Osteoblast (primary cell): ENCODE measurements at regions not wholly inside any gene's neighbourhood (a gene's known extent, or its start where the extent isn't known, plus 50 kb on each side); places are given as distances from the start of the nearest gene placed in this dataset.

ENCODE experiments used
- DNase-seq: peaks from one replicate; pipeline ENCODE4 v3.0.0; 2011; ENCODE audit warnings: low spot score, mixed read lengths; ENCODE audit not compliant: insufficient read length; ENCODE audit errors: missing footprints
- H2AFZ ChIP-seq: 2 replicates; pipeline ENCODE4 v1.6.0; 2011; ENCODE audit warnings: mild to moderate bottlenecking, low read length
- H3K27ac ChIP-seq: 2 replicates; pipeline ENCODE4 v1.5.1; 2011; ENCODE audit warnings: mild to moderate bottlenecking, low read depth, low read length, moderate library complexity
- H3K27me3 ChIP-seq: 2 replicates; pipeline ENCODE4 v1.6.0; 2012; ENCODE audit warnings: mild to moderate bottlenecking, control low read depth, inconsistent platforms, low read length, moderate library complexity; ENCODE audit not compliant: insufficient read depth
- H3K36me3 ChIP-seq: 2 replicates; pipeline ENCODE4 v1.5.1; 2011; ENCODE audit warnings: mild to moderate bottlenecking, low read length, control low read depth, moderate library complexity; ENCODE audit not compliant: insufficient read depth
- H3K4me1 ChIP-seq: 2 replicates; pipeline ENCODE4 v1.5.1; 2011; ENCODE audit warnings: mild to moderate bottlenecking, low read length, control low read depth, moderate library complexity; ENCODE audit not compliant: insufficient read depth
- H3K4me2 ChIP-seq: 2 replicates; pipeline ENCODE4 v1.6.0; 2011; ENCODE audit warnings: mild to moderate bottlenecking, low read length; ENCODE audit not compliant: insufficient read depth
- H3K4me3 ChIP-seq: fragments of 200-600 bp; sonication (generic); 3 replicates; pipeline ENCODE4 v1.5.1; 2012; ENCODE audit warnings: mild to moderate bottlenecking, low read length, inconsistent platforms; ENCODE audit not compliant: insufficient read depth
- H3K79me2 ChIP-seq: 2 replicates; pipeline ENCODE4 v1.6.0; 2012; ENCODE audit warnings: mild to moderate bottlenecking, low read length, control low read depth, inconsistent platforms; ENCODE audit not compliant: insufficient read depth
- H3K9me3 ChIP-seq: 2 replicates; pipeline ENCODE4 v1.5.1; 2011; ENCODE audit warnings: low read depth, low read length, control low read depth
- H4K20me1 ChIP-seq: 2 replicates; pipeline ENCODE4 v1.6.0; 2012; ENCODE audit warnings: mild to moderate bottlenecking, low read length, control low read depth; ENCODE audit not compliant: insufficient read depth
- CTCF ChIP-seq: IDR thresholded peaks from 2 replicates; pipeline ENCODE4 v1.5.1; 2011; ENCODE audit warnings: mild to moderate bottlenecking, low read depth, low read length, moderate library complexity; ENCODE audit errors: extremely low read depth

DNA sequence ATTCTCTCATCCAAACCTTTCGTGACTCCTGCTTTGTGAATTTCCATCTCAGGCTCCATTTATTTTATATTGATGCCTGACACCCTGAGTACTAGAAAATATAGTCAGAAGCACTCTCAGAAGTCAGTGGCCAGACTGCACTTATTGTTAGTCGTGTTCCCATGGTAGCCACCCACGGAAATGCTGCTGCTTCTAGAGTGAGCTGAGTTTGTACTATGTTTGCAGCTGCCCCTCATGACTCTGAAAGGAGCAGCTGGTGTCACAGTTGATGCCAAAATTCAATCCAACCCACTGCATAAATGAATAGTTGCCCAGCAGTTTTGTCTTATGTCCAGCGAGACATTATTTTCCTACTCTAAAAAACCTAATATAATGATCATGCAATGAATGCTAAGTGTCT is 265.2 kb upstream of the SPHKAP start:
- no peak for DNase-seq
- Histone ChIP-seq H3K79me2 (no peaks in the 10 kb centered on the region), H3K4me2 (no peak overlapping the region), H3K9me3 (no peaks in the 10 kb centered on the region), H3K4me1 (no peaks in the 10 kb centered on the region), H3K27me3 (no peaks in the 10 kb centered on the region), H3K36me3 (no peaks in the 10 kb centered on the region), H3K27ac (no peak overlapping the region), H2AFZ (no peak overlapping the region), H3K4me3 (no peak overlapping the region), H4K20me1 (no peaks in the 10 kb centered on the region)
- no peak for TF ChIP-seq CTCF

DNA sequence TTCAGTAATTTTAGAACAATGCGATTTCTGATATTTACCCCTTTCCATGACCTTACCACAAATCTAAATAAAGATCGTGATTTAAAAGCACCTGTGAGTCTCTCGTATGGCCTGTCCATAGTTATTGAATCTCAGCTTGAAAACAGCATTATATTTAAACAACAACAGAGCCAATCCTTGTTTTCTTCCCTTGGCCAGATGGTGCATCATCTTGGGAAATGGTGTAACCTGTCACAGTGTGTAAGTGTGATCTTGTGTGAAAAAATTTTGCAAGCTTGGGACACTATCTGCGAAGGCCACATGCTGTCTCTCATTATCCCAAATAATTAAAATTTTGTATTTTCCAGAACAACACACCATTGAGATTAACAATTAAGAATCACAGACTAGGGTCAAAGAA is 262.7 kb upstream of the SPHKAP start:
- no peak overlapping the region for H3K27ac ChIP-seq
- no peaks in the 10 kb centered on the region for H3K36me3 ChIP-seq
- no peak overlapping the region for H2AFZ ChIP-seq
- H3K4me1 ChIP-seq = no peaks in the 10 kb centered on the region
- H3K79me2 ChIP-seq = no peaks in the 10 kb centered on the region
- H3K9me3 ChIP-seq = no peaks in the 10 kb centered on the region
- no peak for TF ChIP-seq CTCF
- no peak for DNase-seq
- H4K20me1 ChIP-seq = no peaks in the 10 kb centered on the region
- H3K4me2 ChIP-seq = no peak overlapping the region
- H3K4me3 ChIP-seq = no peak overlapping the region
- H3K27me3 ChIP-seq = no peaks in the 10 kb centered on the region

DNA sequence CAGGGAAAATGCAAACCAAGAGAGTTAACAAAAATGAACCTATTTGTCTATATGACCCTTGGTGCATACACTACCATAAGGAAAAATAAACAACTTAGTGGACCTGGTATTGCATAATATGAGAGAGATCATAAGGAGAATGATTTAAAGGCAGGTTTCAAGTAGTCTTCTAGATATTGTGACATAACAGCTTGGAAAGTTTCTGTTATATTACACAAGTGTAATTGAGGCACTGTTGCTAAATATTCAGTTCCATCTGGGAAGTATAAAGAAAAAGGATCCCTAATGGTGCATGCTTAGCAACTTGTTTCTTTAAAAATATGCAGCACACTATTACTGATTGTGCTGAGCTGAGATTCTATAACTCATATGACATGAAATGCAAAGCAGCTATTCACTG is 252.2 kb upstream of the SPHKAP start:
- Histone ChIP-seq H3K4me1 (no peaks in the 10 kb centered on the region), H4K20me1 (no peaks in the 10 kb centered on the region), H3K9me3 (no peaks in the 10 kb centered on the region), H3K36me3 (no peaks in the 10 kb centered on the region), H3K4me3 (no peak overlapping the region), H3K27me3 (no peaks in the 10 kb centered on the region), H3K79me2 (no peaks in the 10 kb centered on the region), H3K4me2 (no peak overlapping the region), H2AFZ (no peak overlapping the region), H3K27ac (no peak overlapping the region)
- no peak for TF ChIP-seq CTCF
- DNase-seq = no peak

- Histone ChIP-seq H3K4me2 (no peak overlapping the region), H4K20me1 (no peaks in the 10 kb centered on the region), H2AFZ (no peak overlapping the region), H3K36me3 (no peaks in the 10 kb centered on the region), H3K4me3 (no peak overlapping the region), H3K9me3 (peaks cover 3% of the 10 kb centered on the region), H3K79me2 (no peaks in the 10 kb centered on the region), H3K4me1 (no peaks in the 10 kb centered on the region), H3K27me3 (no peaks in the 10 kb centered on the region), H3K27ac (no peak overlapping the region)
- DNase-seq = no peak
- TF ChIP-seq CTCF = no peak
Measured at GRCh38 chr2:228432116-228432515, 250.6 kb upstream of the SPHKAP start.
